DMS153 treated with DMSO at 0.1 percent for 48 hours (cell line): ENCODE measurements at regions not wholly inside any gene's neighbourhood (a gene's known extent, or its start where the extent isn't known, plus 50 kb on each side); places are given as distances from the start of the nearest gene placed in this dataset.
A peak's percentile ranks its signal among the peaks of the same experiment; 100 is the strongest.
"Not testable (repeated sequence)": the region's sequence is repeated elsewhere in the genome, so short reads cannot be mapped to it uniquely, and the experiment has no call there.

Experiments used
- DNase-seq: peaks from one replicate; lab custom pipeline; 2025; ENCODE audit not compliant: unreplicated experiment; lab: John Stamatoyannopoulos, UW

- no peak for DNase-seq
Measured at GRCh38 chr10:6929148-6929830, 349.2 kb upstream of the PRKCQ start.

DNA sequence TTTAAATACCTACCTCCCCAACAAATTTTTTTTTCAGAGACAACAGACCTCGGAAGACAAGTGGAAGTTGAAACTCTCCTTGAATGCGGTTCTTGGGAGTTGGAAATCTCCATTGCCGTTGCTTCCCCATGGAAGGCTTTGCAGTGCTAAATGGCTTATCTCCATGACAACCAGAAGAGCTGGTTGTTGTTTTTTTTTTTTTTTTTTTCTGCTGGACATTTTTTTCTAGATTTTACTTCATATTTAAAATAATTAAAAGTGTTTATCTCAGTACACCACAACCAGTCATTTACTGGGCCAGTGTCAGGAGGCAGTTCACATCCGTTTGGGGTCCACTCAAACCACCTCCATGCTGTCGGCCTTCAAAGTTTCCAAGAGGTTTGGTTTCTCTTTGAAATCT, 348.5 kb upstream of the PRKCQ start:
- DNase-seq: no peak

- DNase-seq: no peak
Measured at GRCh38 chr10:6926971-6927370, 346.9 kb upstream of the PRKCQ start.

DNA sequence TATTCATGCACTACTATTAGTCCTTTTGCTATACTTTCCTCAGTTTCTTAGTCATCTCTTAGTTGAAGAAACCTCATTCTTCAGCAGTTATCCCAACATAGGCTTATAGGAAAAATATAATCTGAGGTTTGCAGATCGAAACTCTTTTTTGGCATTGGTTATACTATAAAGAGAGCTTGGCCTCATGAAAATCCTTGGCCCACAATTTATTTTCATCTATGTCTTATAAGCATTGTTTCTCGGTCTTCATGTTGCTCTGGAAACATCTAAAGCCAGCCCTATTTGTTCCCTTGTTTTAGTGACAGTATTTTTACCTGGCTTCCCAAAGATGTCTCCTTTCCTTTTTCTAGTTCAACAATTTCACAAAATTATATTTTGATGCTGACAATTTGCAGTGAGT, 345.1 kb upstream of the PRKCQ start:
- no peak for DNase-seq

DNA sequence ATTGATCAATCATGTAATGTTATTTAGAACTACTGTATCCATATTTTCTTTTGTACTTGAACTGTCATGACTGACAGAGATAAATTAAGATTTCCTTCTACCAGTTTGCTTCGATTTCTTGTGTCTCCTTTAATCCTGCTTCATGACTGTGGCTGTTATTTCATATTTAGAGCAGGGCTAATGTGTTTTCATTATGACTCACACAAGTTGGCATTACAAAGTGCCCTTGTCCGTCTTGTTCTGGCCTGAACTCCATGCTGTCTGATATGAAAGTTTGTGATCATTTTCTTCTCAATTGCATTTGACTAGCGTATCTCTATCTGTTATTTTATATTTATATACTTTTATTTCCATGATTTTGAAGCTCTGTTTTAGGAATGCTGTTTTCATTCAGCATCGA, 344.1 kb upstream of the PRKCQ start:
- no peak for DNase-seq

GRCh38 chr10:6921026-6921425, 340.9 kb upstream of the PRKCQ start:
- not testable (repeated sequence) for DNase-seq

DNA sequence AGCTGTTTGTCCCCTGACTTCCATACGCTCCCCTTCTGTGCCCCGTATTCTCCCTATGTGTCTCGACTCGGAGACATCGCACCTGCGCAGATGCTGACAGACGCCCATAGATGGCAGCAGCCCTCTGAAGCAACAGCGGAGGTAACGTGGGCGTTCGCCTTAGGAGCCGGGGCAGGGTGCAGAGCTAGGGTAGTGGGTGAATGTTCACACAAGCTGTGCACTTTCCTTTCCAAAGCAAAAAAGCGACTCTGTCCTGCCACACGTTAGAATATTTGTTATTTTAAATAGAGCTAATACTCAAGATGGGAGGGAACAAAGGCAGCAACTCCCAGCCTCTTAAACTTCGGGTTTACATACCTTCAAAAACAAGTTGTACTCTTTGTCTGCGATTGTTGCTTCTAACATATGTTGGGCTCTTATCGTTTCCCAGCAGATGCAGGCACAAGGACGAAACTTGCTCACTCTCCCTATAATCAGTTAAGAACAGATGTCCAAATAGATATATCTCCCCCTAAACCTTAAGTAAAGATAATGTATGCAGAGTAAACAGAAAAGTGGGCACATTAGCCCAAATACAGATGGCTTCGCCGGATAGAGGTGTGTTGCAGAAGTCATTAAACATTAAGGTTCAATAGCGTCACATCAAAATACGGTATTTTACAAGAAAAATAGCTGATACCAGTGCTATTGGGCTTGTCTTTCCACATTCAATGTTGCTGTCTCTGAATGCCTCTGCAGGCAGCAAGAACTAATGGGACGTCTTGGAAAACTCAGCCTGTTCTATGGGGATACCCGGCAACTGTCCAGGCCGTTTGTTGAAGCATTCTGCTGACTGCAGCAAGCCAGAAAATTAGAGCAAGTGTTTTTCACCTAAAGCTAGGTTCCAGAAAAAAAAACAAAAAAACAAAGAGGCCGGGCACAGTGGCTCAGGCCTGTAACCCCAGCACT, 340.3 kb upstream of the PRKCQ start:
- DNase-seq: peak; percentile 13

DNA sequence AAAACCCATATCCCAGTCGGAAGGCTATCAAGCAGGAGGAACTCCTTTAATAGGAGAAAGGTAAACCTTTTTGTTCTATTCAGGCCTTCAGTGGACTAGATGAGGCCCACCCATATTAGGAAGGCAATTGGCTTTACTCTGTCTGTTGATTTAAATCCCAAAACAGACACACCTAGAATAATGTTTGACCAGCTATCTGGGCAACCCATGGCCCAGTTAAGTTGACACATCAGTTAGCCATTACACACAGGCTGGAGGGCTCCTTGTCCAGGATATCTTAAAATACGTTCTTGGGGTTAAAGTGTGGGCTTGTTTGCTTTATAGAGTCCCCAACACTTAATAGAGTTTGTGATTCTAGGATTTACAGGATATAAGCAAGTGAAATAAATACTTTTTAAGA, 339.0 kb upstream of the PRKCQ start:
- DNase-seq: no peak

DNA sequence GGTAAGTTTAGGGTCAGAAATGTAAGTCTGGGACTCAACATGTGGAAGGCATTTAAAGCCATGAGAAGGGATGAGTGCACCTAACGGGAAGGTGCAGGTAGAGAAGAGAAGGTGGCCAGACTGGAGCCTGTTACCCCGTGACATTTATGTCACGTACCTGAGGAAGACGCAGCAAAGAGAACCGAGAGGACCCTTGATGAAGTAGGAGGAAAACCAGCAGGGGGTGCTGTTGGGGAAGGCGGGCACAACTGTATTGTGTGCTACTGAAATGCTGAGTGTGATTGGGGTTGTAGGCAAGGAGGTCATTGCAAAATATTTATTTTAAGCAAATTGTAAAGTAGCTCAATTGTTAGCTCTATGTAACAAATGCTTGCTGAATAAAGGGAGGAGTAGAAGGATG, 338.2 kb upstream of the PRKCQ start:
- no peak for DNase-seq

DNA sequence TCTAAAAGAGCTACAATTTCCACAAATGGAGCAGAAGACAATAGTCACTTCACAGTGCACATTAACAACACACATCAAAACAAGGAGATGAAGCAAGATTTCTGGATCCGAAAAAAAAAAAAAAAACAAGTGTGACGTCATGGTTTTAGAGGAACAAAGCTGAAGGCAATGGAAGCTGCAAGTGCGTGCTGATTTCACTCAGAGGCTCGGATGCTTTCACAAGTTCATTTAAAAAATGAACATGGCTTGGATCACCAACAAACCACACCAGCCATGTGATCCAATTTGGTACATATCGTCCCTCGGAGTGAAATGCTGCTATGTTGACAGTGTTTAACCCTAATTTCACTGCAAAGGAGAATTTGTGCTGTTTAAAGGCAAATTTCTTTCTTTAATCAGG, 337.0 kb upstream of the PRKCQ start:
- no peak for DNase-seq

GRCh38 chr10:6916601-6917000, 336.5 kb upstream of the PRKCQ start:
- no peak for DNase-seq

DNA sequence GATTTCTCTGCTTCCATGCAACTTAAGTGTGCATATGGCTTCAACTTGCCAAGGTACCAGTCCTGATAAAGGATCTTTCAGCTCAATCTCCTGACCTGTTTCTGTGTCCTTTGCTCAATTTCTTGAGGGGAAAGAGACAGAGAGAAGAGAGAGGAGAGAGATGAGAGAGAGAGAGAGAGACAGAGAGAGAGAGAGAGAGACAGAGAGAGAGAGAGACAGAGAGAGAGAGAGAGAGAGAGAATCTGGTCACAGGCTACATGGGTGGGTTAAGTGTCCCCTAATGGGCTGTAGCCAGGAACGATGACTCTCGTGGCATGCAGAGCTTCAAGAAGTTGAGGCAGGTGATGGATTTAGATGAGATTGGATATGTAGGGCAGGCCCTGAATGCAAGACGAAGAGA, 335.2 kb upstream of the PRKCQ start:
- DNase-seq: no peak

DNA sequence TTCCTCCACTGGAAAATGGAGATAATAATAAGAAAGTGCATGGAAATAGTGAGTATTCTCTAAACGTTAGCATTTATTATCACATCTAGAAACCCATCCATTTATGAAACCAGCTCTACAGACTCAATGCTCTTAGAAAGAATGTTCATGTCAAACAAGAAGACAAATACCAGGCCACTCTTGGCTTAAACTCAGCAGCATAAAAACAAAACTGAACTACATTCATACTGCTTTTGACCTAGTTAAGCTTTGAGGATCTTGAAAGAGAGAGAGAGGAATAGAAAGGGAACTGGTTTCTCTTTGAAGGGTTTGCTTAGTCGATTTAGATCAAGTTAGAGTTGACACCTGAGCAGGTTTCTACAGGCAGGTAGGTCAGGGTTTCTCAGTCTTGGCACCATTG, 332.9 kb upstream of the PRKCQ start:
- DNase-seq: no peak

GRCh38 chr10:6912424-6912823, 332.3 kb upstream of the PRKCQ start:
- no peak for DNase-seq

- no peak for DNase-seq
Measured at GRCh38 chr10:6912021-6912420, 331.9 kb upstream of the PRKCQ start.

- DNase-seq: no peak
Measured at GRCh38 chr10:6909905-6910560, 330.0 kb upstream of the PRKCQ start.

- no peak for DNase-seq
Measured at GRCh38 chr10:6907877-6908530, 327.9 kb upstream of the PRKCQ start.

- DNase-seq: no peak
Measured at GRCh38 chr10:6894405-6894804, 314.3 kb upstream of the PRKCQ start.

GRCh38 chr10:6892864-6893263, 312.8 kb upstream of the PRKCQ start:
- no peak for DNase-seq

DNA sequence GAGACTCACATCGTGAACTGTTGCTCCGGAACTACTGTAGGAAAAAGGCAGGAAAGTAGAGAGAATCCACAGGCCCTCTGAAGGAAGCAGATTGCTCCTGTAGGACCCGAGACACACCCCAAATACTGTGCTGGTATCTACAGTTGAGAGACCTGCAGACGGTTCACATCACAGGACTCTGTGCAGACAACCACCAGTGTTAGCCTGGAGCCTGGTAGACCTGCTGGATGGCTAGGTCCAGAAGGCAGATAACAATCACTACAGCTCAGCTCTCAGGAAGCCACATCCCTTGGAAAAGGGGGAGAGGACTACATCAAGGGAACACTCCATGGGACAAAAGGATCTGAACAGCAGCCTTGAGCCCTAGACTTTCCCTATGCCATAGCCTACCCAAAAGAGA, 311.8 kb upstream of the PRKCQ start:
- DNase-seq: no peak

DNA sequence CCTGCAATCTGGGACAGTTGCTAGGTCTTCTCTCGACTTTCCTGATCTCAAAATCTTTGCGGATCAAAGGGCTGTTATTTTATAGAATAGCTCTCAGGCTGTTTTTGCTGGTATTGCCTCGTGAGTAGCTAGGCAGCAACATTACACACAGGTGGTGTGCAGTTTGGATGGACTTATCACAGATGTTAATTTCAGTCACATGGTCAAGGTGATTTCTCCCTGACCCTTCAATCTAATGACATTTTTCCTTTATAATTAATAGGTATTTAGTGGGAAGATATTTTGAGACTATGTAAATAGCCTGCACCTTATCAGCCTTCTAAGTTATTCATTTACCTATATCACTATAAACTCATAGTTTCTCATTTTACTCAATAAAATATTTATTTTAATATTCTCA, 309.6 kb upstream of the PRKCQ start:
- no peak for DNase-seq
